Activated T-helper 1 cell treated with anti-CD3 and anti-CD28 coated beads, Interleukin-12 subunit alpha, Interleukin-12 subunit beta, Interleukin-2, Interleukin-4 antibody, amounts not matched to agents 30 ng/mL and 10 ng/mL and 1 ng/mL, durations not matched to agents 14 hours and 24 hours and 36 hours (primary cell): ENCODE measurements at regions not wholly inside any gene's neighbourhood (a gene's known extent, or its start where the extent isn't known, plus 50 kb on each side); places are given as distances from the start of the nearest gene placed in this dataset.
"Not testable (repeated sequence)": the region's sequence is repeated elsewhere in the genome, so short reads cannot be mapped to it uniquely, and the experiment has no call there.

ENCODE experiments used
- DNase-seq: peaks from one replicate; pipeline ENCODE4 v3.0.0; 2021; ENCODE audit warnings: low spot score
- H3K27ac Mint-ChIP-seq: one replicate; pipeline ENCODE4 v1.8.0; 2021; ENCODE audit warnings: mild to moderate bottlenecking, mixed read lengths
- H3K27me3 Mint-ChIP-seq: one replicate; pipeline ENCODE4 v1.8.0; 2022; ENCODE audit warnings: mild to moderate bottlenecking, moderate library complexity, mixed read lengths; ENCODE audit not compliant: insufficient read depth
- H3K36me3 Mint-ChIP-seq: one replicate; pipeline ENCODE4 v1.8.0; 2021; ENCODE audit warnings: low read depth, mixed read lengths
- H3K4me1 Mint-ChIP-seq: one replicate; pipeline ENCODE4 v1.8.0; 2021; ENCODE audit warnings: low read depth, mixed read lengths
- H3K4me3 Mint-ChIP-seq: one replicate; pipeline ENCODE4 v1.8.0; 2021; ENCODE audit warnings: mild to moderate bottlenecking, moderate library complexity, mixed read lengths
- H3K9me3 Mint-ChIP-seq: one replicate; pipeline ENCODE4 v1.8.0; 2021; ENCODE audit warnings: mixed read lengths
- intact Hi-C: fragments of 100-400 bp; cut with micrococcal nuclease; formaldehyde crosslinking; loops from one replicate; pipeline ENCODE4 v1.15.1; 2024

DNA sequence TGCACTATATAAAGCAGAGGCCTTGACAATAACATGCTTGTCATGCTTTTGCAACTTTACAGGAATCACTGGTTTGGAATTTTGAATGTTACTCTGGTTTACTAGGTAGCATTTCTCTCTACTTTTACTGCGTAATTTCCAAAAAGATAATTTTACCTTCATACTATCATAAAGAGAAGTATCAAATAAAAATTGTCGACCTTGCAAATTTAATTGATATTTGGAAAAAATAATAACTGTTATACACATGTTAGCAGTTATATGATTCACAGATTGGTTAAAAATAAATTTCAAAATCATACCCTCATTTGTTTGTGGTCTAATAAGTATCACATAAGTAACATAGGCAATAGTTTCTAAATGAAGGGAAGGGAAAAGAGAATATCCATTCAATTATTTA lies 228.5 kb upstream of the CACNA2D1 start:
- H3K9me3 Mint-ChIP-seq = peaks cover 6% of the 10 kb centered on the region
- no peak for DNase-seq
- H3K36me3 Mint-ChIP-seq = no peaks in the 10 kb centered on the region
- H3K4me3 Mint-ChIP-seq = no peak overlapping the region
- no peak overlapping the region for H3K27ac Mint-ChIP-seq
- H3K4me1 Mint-ChIP-seq = peaks cover 2% of the 10 kb centered on the region
- intact Hi-C loops = no loop called here
- H3K27me3 Mint-ChIP-seq = no peaks in the 10 kb centered on the region

GRCh38 chr7:82669141-82669540 lies 225.6 kb upstream of the CACNA2D1 start:
- no peak overlapping the region for H3K27ac Mint-ChIP-seq
- intact Hi-C loops = no loop called here
- H3K4me3 Mint-ChIP-seq = no peak overlapping the region
- H3K27me3 Mint-ChIP-seq = no peaks in the 10 kb centered on the region
- H3K9me3 Mint-ChIP-seq = no peaks in the 10 kb centered on the region
- no peaks in the 10 kb centered on the region for H3K36me3 Mint-ChIP-seq
- no peaks in the 10 kb centered on the region for H3K4me1 Mint-ChIP-seq
- no peak for DNase-seq

GRCh38 chr7:82668676-82669075 lies 225.1 kb upstream of the CACNA2D1 start:
- Mint-ChIP-seq H3K27ac (no peak overlapping the region), H3K27me3 (no peaks in the 10 kb centered on the region), H3K4me1 (no peaks in the 10 kb centered on the region), H3K36me3 (no peaks in the 10 kb centered on the region), H3K4me3 (no peak overlapping the region), H3K9me3 (no peaks in the 10 kb centered on the region)
- no peak for DNase-seq
- intact Hi-C loops = no loop called here

DNA sequence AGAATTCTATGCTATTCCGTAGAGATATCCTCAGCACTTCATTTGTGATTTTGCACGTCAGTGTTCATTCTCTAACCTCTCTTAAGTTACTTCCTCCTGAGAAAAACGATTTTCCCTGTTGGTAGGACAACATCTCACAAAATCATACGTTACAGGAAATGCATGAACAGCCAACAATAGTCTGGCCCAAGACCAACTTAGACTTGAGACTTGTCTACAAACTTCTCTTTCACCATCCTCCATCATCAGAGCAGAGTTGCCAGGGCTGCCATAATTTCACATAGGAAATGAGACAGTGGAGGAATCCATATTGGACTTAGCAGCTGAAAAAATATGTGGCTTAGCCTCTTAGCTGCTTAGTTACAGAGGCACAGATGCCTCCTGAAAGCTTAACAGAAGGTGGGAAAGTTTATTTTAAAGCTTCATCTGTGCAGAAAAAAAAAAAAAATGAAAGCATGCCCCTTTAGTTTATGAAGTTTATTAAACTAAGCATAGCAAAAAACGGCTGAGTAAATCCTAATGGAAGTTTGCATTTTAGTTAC lies 222.5 kb upstream of the CACNA2D1 start:
- Mint-ChIP-seq H3K36me3 (no peaks in the 10 kb centered on the region), H3K4me1 (no peaks in the 10 kb centered on the region), H3K27ac (no peak overlapping the region), H3K4me3 (no peak overlapping the region), H3K27me3 (no peaks in the 10 kb centered on the region), H3K9me3 (no peaks in the 10 kb centered on the region)
- intact Hi-C loops = no loop called here
- no peak for DNase-seq

DNA sequence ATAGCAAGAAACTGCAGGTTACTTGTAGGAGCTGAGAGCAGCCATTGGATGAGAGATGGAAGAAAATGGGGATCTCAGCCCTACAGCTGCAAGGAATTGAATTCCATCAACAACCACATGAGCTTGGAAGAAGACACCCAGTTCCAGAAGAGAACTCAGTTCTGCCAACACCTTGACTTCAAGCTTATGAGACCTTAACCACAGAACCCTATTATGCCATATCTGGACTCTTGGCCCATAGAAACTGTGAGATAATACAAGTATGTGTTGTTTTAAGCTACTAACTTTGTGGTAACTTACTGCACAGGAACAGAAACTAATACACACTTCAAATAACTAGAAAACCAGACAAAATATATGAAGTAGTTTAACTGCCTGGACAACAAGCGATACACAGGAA lies 212.4 kb upstream of the CACNA2D1 start:
- intact Hi-C loops = no loop called here
- H3K36me3 Mint-ChIP-seq = no peaks in the 10 kb centered on the region
- H3K4me3 Mint-ChIP-seq = no peak overlapping the region
- no peak for DNase-seq
- H3K4me1 Mint-ChIP-seq = no peaks in the 10 kb centered on the region
- H3K9me3 Mint-ChIP-seq = peaks cover 4% of the 10 kb centered on the region
- no peak overlapping the region for H3K27ac Mint-ChIP-seq
- H3K27me3 Mint-ChIP-seq = no peaks in the 10 kb centered on the region

DNA sequence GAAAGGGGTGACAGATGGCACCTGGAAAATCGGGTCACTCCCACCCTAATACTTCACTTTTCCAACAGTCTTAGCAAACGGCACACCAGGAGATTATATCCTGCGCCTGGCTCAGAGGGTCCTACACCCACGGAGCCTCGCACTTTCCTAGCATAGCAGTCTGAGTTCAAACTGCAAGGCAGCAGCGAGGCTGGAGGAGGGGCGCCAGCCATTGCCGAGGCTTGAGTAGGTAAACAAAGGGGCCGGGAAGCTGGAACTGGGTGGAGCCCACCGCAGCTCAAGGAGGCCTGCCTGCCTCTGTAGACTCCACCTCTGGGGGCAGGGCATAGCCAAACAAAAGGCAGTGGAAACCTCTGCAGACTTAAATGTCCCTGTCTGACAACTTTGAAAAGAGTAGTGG lies 206.5 kb upstream of the CACNA2D1 start:
- H3K27me3 Mint-ChIP-seq, H3K27ac Mint-ChIP-seq, H3K4me1 Mint-ChIP-seq, H3K9me3 Mint-ChIP-seq, DNase-seq, H3K36me3 Mint-ChIP-seq, intact Hi-C loops, H3K4me3 Mint-ChIP-seq: not testable (repeated sequence)

DNA sequence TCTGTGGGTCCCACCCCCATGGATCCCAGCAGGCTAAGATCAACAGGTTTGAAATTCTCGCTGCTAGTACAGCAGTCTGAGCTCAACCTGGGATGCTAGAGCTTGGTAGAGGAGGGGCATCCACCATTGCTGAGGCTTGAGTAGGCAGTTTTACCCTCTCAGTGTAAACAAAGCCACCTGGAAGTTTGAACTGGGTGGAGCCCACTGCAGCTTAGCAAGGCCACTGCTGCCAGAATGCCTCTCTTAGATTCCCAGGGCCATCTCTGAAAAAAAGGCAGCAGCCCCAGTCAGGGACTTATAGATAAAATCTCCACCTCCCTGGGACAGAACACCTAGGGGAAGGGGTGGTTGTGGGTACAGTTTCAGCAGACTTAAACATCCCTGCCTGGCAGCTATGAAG lies 190.0 kb upstream of the CACNA2D1 start:
- H3K4me3 Mint-ChIP-seq = no peak overlapping the region
- intact Hi-C loops = no loop called here
- no peaks in the 10 kb centered on the region for H3K27me3 Mint-ChIP-seq
- H3K27ac Mint-ChIP-seq = no peak overlapping the region
- no peaks in the 10 kb centered on the region for H3K36me3 Mint-ChIP-seq
- H3K4me1 Mint-ChIP-seq = no peaks in the 10 kb centered on the region
- no peaks in the 10 kb centered on the region for H3K9me3 Mint-ChIP-seq
- no peak for DNase-seq

DNA sequence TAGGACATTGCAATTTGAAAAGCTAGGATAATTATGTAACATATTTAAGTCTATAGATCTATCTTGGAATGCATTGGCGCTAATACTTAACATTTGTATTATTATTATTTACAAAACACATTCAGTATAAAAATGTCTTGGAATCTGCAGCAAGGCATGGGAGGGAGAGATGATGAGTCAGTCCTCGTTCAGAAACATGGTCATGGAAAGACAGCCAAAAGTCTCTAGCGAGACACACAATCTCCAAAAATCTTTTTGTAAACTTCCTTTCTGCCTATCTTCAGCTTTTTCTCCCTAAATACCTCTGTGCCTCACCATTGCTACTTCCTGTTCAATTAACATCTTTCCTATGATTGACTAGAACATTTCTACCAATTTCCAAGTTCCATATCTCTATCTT lies 188.4 kb upstream of the CACNA2D1 start:
- no peak overlapping the region for H3K27ac Mint-ChIP-seq
- no peak for DNase-seq
- intact Hi-C loops = no loop called here
- no peaks in the 10 kb centered on the region for H3K4me1 Mint-ChIP-seq
- H3K27me3 Mint-ChIP-seq = no peaks in the 10 kb centered on the region
- H3K4me3 Mint-ChIP-seq = no peak overlapping the region
- no peaks in the 10 kb centered on the region for H3K36me3 Mint-ChIP-seq
- no peaks in the 10 kb centered on the region for H3K9me3 Mint-ChIP-seq

DNA sequence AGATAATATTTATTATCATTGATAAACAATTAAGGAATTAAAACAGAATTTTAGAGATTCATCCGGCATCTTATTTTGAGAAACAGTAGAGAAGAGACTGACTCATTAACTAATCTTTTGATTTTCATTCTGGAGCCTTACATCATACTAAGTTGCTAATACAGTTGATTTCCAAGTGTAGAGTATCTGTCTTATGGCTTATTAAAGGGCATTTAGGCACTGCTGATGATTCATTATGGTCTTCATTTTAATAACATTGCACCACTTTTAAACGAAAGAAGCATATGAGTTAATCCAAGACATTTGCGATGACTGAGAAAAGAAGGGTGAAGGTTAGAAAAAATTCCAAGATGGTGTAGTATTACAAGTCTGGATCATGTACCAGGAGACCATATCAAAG lies 186.0 kb upstream of the CACNA2D1 start:
- Mint-ChIP-seq H3K9me3 (no peaks in the 10 kb centered on the region), H3K27me3 (no peaks in the 10 kb centered on the region), H3K4me3 (no peak overlapping the region), H3K36me3 (no peaks in the 10 kb centered on the region), H3K4me1 (no peaks in the 10 kb centered on the region), H3K27ac (no peak overlapping the region)
- intact Hi-C loops = no loop called here
- DNase-seq = no peak

DNA sequence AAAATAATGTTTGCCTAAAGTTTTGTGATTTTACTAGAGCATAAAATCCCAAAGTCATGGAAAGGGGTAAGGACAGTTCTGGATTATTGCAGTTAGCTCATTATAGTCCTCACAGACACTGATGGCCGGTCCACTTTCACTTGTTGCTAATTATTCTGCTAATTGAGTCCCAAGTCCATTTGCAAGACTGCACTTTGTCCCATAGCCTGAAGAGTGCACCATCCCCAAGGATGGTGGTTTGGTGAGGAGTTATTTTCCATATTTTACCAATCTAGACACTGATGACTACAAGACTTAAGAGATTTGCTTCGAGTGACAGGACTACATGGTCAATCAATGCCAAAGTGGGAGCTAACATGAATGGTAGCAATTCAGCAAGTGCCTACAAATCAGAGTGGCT lies 181.8 kb upstream of the CACNA2D1 start:
- H3K4me1 Mint-ChIP-seq = no peaks in the 10 kb centered on the region
- no peaks in the 10 kb centered on the region for H3K27me3 Mint-ChIP-seq
- DNase-seq = no peak
- H3K4me3 Mint-ChIP-seq = no peak overlapping the region
- H3K9me3 Mint-ChIP-seq = no peaks in the 10 kb centered on the region
- no peaks in the 10 kb centered on the region for H3K36me3 Mint-ChIP-seq
- intact Hi-C loops = no loop called here
- H3K27ac Mint-ChIP-seq = no peak overlapping the region

DNA sequence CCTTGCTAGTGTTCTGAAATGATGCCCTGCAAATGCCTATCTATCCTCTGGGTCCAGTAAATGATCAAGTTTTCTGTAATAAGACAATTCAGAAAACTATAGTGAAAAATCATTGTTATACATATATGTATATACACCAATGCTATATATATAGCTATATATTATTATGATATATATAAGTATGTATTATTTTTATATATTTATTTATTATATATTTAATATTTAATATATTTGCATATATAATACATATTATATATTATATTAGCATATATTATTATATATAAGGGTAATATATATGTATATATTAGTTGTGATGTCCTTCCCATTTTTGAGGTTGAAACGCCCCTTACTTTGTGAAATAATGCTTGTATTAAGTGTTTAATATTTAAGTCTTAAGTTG lies 181.4 kb upstream of the CACNA2D1 start:
- Mint-ChIP-seq H3K4me3 (no peak overlapping the region), H3K36me3 (no peaks in the 10 kb centered on the region), H3K9me3 (no peaks in the 10 kb centered on the region), H3K27me3 (no peaks in the 10 kb centered on the region), H3K4me1 (no peaks in the 10 kb centered on the region), H3K27ac (no peak overlapping the region)
- intact Hi-C loops = no loop called here
- DNase-seq = no peak

DNA sequence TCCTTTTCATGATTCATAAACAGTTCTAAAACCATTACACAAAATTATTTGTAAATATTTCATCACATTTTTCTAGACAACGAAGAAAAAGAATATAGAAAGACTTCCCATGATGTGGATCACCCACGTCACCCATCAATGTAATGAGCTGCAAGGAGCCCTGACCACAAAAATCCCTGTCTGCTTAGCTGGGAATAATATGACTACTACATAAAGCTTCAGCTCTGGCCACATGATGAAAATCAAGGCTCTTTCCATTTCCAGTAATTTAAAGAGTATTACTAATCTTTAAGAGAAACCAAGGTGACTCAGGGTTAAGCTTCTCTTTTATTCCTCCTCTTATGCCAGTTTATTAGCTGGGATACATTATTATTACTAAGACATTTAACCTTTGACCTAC lies 180.8 kb upstream of the CACNA2D1 start:
- no peaks in the 10 kb centered on the region for H3K4me1 Mint-ChIP-seq
- H3K27ac Mint-ChIP-seq = no peak overlapping the region
- no peaks in the 10 kb centered on the region for H3K9me3 Mint-ChIP-seq
- no peak overlapping the region for H3K4me3 Mint-ChIP-seq
- no peaks in the 10 kb centered on the region for H3K36me3 Mint-ChIP-seq
- intact Hi-C loops = no loop called here
- no peaks in the 10 kb centered on the region for H3K27me3 Mint-ChIP-seq
- DNase-seq = no peak

DNA sequence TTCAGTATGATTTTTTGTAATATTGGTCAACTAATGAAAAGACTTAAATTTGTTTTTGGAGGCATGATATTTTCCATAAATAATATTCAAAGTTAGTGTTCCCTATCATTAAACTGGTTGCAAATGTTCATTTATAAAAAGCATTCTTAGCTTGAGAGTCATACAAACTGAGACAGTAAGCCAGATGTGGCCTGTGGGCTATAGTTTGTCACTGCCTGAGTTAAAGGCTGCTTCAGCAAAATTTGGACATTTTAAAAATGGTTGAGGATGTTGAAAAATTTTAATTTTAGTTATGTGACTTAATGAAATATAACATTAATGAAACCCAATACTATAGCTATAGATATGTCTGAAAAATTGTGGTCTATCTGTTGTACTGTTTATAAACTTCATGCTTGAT lies 180.2 kb upstream of the CACNA2D1 start:
- no peak for DNase-seq
- Mint-ChIP-seq H3K27ac (no peak overlapping the region), H3K4me3 (no peak overlapping the region), H3K27me3 (no peaks in the 10 kb centered on the region), H3K4me1 (no peaks in the 10 kb centered on the region), H3K9me3 (no peaks in the 10 kb centered on the region), H3K36me3 (no peaks in the 10 kb centered on the region)
- intact Hi-C loops = no loop called here

- H3K27ac Mint-ChIP-seq = no peak overlapping the region
- intact Hi-C loops = no loop called here
- H3K36me3 Mint-ChIP-seq = no peaks in the 10 kb centered on the region
- no peak overlapping the region for H3K4me3 Mint-ChIP-seq
- H3K9me3 Mint-ChIP-seq = no peaks in the 10 kb centered on the region
- peaks cover 2% of the 10 kb centered on the region for H3K27me3 Mint-ChIP-seq
- no peaks in the 10 kb centered on the region for H3K4me1 Mint-ChIP-seq
- no peak for DNase-seq
Measured at GRCh38 chr7:82617156-82617555, 173.6 kb upstream of the CACNA2D1 start.
